DND-41 (cell line): ENCODE measurements at regions not wholly inside any gene's neighbourhood (a gene's known extent, or its start where the extent isn't known, plus 50 kb on each side); places are given as distances from the start of the nearest gene placed in this dataset.

ENCODE experiments used
- ATAC-seq: fragments of 200-7000 bp; cut with Tn5 transposase; 3 replicates; pipeline ENCODE4 v1.9.1; 2021; ENCODE audit warnings: low read depth; ENCODE audit not compliant: insufficient read depth
- DNase-seq: peaks from one replicate; pipeline ENCODE4 v3.0.0-alpha.2; 2020
- H2AFZ ChIP-seq: 2 replicates; pipeline ENCODE4 v1.6.0; 2012; ENCODE audit warnings: low read depth, low read length
- H3K27ac ChIP-seq: 2 replicates; pipeline ENCODE4 v1.5.1; 2012; ENCODE audit warnings: low read length, inconsistent platforms
- H3K27me3 ChIP-seq: fragments of 200-600 bp; sonication (generic); 2 replicates; pipeline ENCODE4 v1.6.0; 2012; ENCODE audit warnings: low read length, mild to moderate bottlenecking, inconsistent platforms; ENCODE audit not compliant: insufficient read depth, poor library complexity
- H3K36me3 ChIP-seq: 2 replicates; pipeline ENCODE4 v1.5.1; 2012; ENCODE audit warnings: low read length, inconsistent platforms; ENCODE audit not compliant: insufficient read depth
- H3K4me1 ChIP-seq: 2 replicates; pipeline ENCODE4 v1.5.1; 2012; ENCODE audit warnings: mild to moderate bottlenecking, low read length; ENCODE audit not compliant: insufficient read depth
- H3K4me2 ChIP-seq: 2 replicates; pipeline ENCODE4 v1.6.0; 2012; ENCODE audit warnings: mild to moderate bottlenecking, moderate library complexity, low read length, inconsistent platforms; ENCODE audit not compliant: insufficient read depth
- H3K4me3 ChIP-seq, 2 experiments: fragments of 200-600 bp in 1 of 2; shearing (Covaris generic) in 1 of 2; 2 replicates each; pipeline ENCODE4 v1.5.1; 2012 to 2016; ENCODE audit warnings: inconsistent platforms in 2 of 2, low read length in 2 of 2, mild to moderate bottlenecking in 2 of 2, low read depth in 1 of 2, moderate library complexity in 1 of 2
- H3K79me2 ChIP-seq: 2 replicates; pipeline ENCODE4 v1.6.0; 2012; ENCODE audit warnings: low read length, inconsistent platforms; ENCODE audit not compliant: insufficient read depth
- H3K9ac ChIP-seq: 2 replicates; pipeline ENCODE4 v1.6.0; 2012; ENCODE audit warnings: low read depth, mild to moderate bottlenecking, inconsistent platforms, low read length, moderate library complexity
- H3K9me3 ChIP-seq: 2 replicates; pipeline ENCODE4 v1.5.1; 2012; ENCODE audit warnings: low read length, moderate library complexity, mild to moderate bottlenecking, inconsistent platforms; ENCODE audit not compliant: insufficient read depth, severe bottlenecking
- H4K20me1 ChIP-seq: 2 replicates; pipeline ENCODE4 v1.6.0; 2012; ENCODE audit warnings: low read length; ENCODE audit not compliant: insufficient read depth
- EZH2 ChIP-seq: IDR thresholded peaks from 3 replicates; pipeline ENCODE4 v1.6.1; 2012; ENCODE audit warnings: borderline replicate concordance, low read depth, mild to moderate bottlenecking, moderate library complexity, low read length, inconsistent platforms; ENCODE audit not compliant: severe bottlenecking
- TF ChIP-seq, protein P1 (sequence below): IDR thresholded peaks from 2 replicates; pipeline ENCODE4 v1.5.1; 2012; ENCODE audit warnings: borderline replicate concordance, low read length, moderate library complexity, mild to moderate bottlenecking; ENCODE audit not compliant: poor library complexity, severe bottlenecking; ENCODE audit errors: extremely low read depth

GRCh38 chr2:67002618-67003371 is 394.3 kb upstream of the ETAA1 start:
- Histone ChIP-seq H3K9ac (no peak overlapping the region), H3K4me1 (no peaks in the 10 kb centered on the region), H3K27ac (no peak overlapping the region), H3K79me2 (no peaks in the 10 kb centered on the region), H3K4me2 (no peak overlapping the region), H4K20me1 (no peaks in the 10 kb centered on the region), H2AFZ (no peak overlapping the region), H3K36me3 (no peaks in the 10 kb centered on the region), H3K4me3 (no peak overlapping the region), H3K27me3 (no peaks in the 10 kb centered on the region), H3K9me3 (no peaks in the 10 kb centered on the region)
- no peak for TF ChIP-seq EZH2
- TF ChIP-seq, protein P1, sequence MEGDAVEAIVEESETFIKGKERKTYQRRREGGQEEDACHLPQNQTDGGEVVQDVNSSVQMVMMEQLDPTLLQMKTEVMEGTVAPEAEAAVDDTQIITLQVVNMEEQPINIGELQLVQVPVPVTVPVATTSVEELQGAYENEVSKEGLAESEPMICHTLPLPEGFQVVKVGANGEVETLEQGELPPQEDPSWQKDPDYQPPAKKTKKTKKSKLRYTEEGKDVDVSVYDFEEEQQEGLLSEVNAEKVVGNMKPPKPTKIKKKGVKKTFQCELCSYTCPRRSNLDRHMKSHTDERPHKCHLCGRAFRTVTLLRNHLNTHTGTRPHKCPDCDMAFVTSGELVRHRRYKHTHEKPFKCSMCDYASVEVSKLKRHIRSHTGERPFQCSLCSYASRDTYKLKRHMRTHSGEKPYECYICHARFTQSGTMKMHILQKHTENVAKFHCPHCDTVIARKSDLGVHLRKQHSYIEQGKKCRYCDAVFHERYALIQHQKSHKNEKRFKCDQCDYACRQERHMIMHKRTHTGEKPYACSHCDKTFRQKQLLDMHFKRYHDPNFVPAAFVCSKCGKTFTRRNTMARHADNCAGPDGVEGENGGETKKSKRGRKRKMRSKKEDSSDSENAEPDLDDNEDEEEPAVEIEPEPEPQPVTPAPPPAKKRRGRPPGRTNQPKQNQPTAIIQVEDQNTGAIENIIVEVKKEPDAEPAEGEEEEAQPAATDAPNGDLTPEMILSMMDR, result no peak
- DNase-seq (no peak), ATAC-seq (no peak)

GRCh38 chr2:67006373-67006960 is 390.7 kb upstream of the ETAA1 start:
- H3K9me3 ChIP-seq, result no peaks in the 10 kb centered on the region
- no peaks in the 10 kb centered on the region for H3K4me1 ChIP-seq
- H4K20me1 ChIP-seq, result no peaks in the 10 kb centered on the region
- no peaks in the 10 kb centered on the region for H3K79me2 ChIP-seq
- no peak overlapping the region for H2AFZ ChIP-seq
- H3K27ac ChIP-seq, result no peak overlapping the region
- ATAC-seq (no peak), DNase-seq (no peak)
- H3K27me3 ChIP-seq, result no peaks in the 10 kb centered on the region
- H3K4me2 ChIP-seq, result no peak overlapping the region
- no peak overlapping the region for H3K9ac ChIP-seq
- TF ChIP-seq, protein P1, result no peak
- TF ChIP-seq EZH2, result no peak
- H3K36me3 ChIP-seq, result no peaks in the 10 kb centered on the region
- no peak overlapping the region for H3K4me3 ChIP-seq

GRCh38 chr2:67008155-67008554 is 389.0 kb upstream of the ETAA1 start:
- Histone ChIP-seq H4K20me1 (no peaks in the 10 kb centered on the region), H3K4me1 (no peaks in the 10 kb centered on the region), H2AFZ (no peak overlapping the region), H3K4me3 (no peak overlapping the region), H3K9me3 (no peaks in the 10 kb centered on the region), H3K9ac (no peak overlapping the region), H3K4me2 (no peak overlapping the region), H3K36me3 (no peaks in the 10 kb centered on the region), H3K27me3 (no peaks in the 10 kb centered on the region), H3K27ac (no peak overlapping the region), H3K79me2 (no peaks in the 10 kb centered on the region)
- DNase-seq (no peak), ATAC-seq (no peak)
- TF ChIP-seq, protein P1, result no peak
- no peak for TF ChIP-seq EZH2
